GM23338 (cell line): ENCODE measurements at regions not wholly inside any gene's neighbourhood (a gene's known extent, or its start where the extent isn't known, plus 50 kb on each side); places are given as distances from the start of the nearest gene placed in this dataset.

Experiments used
- ATAC-seq: fragments of 200-7000 bp; cut with Tn5 transposase; 3 replicates; pipeline ENCODE4 v1.9.1; 2020
- DNase-seq: peaks from one replicate; pipeline ENCODE4 v3.0.0-alpha.2; 2015; ENCODE audit warnings: low spot score
- H2AFZ ChIP-seq: fragments of 200-600 bp; sonication (generic); 2 replicates; pipeline ENCODE4 v1.8.0; 2016; ENCODE audit warnings: antibody characterized with exemption, mild to moderate bottlenecking, moderate library complexity
- H3F3A ChIP-seq: fragments of 200-600 bp; sonication (generic); replicated peaks from 2 replicates; pipeline ENCODE4 v1.8.0; 2017; ENCODE audit warnings: antibody characterized with exemption, mixed run types, low read depth
- H3K27ac ChIP-seq: fragments of 200-600 bp; sonication (generic); 2 replicates; pipeline ENCODE4 v1.6.1; 2016; ENCODE audit warnings: low read depth
- H3K27me3 ChIP-seq: fragments of 200-600 bp; sonication (generic); 2 replicates; pipeline ENCODE4 v1.8.0; 2016; ENCODE audit warnings: mild to moderate bottlenecking, mixed run types, moderate library complexity; ENCODE audit not compliant: insufficient read depth
- H3K36me3 ChIP-seq: fragments of 200-600 bp; sonication (generic); 2 replicates; pipeline ENCODE4 v1.8.0; 2016; ENCODE audit warnings: mild to moderate bottlenecking; ENCODE audit not compliant: insufficient read depth
- H3K4me1 ChIP-seq: fragments of 200-600 bp; sonication (generic); 2 replicates; pipeline ENCODE4 v1.8.0; 2016; ENCODE audit warnings: mild to moderate bottlenecking, moderate library complexity; ENCODE audit not compliant: insufficient read depth
- H3K4me2 ChIP-seq: fragments of 200-600 bp; sonication (generic); 2 replicates; pipeline ENCODE4 v1.7.1; 2017; ENCODE audit warnings: mixed run types
- H3K4me3 ChIP-seq: fragments of 200-600 bp; sonication (generic); 2 replicates; pipeline ENCODE4 v1.6.1; 2016; ENCODE audit warnings: mixed run types
- H3K79me2 ChIP-seq: fragments of 200-600 bp; sonication (generic); replicated peaks from 2 replicates; pipeline ENCODE4 v1.8.0; 2017; ENCODE audit warnings: mild to moderate bottlenecking; ENCODE audit not compliant: insufficient read depth
- H3K9me2 ChIP-seq: fragments of 200-600 bp; sonication (generic); 2 replicates; pipeline ENCODE4 v1.8.0; 2017; ENCODE audit not compliant: insufficient read depth
- H4K20me1 ChIP-seq: fragments of 200-600 bp; sonication (generic); replicated peaks from 2 replicates; pipeline ENCODE4 v1.8.0; 2017; ENCODE audit warnings: mild to moderate bottlenecking; ENCODE audit not compliant: insufficient read depth
- H3K27ac Mint-ChIP-seq: 2 replicates; pipeline ENCODE4 v1.8.0; 2020; ENCODE audit warnings: inconsistent platforms, mild to moderate bottlenecking, moderate library complexity, mixed read lengths
- H3K27me3 Mint-ChIP-seq: 3 replicates; pipeline ENCODE4 v1.8.0; 2022; ENCODE audit warnings: low read depth, mild to moderate bottlenecking, moderate library complexity, mixed read lengths, inconsistent platforms; ENCODE audit not compliant: insufficient read depth, poor library complexity
- H3K36me3 Mint-ChIP-seq: 3 replicates; pipeline ENCODE4 v1.8.0; 2021; ENCODE audit warnings: low read depth, mild to moderate bottlenecking, inconsistent platforms, moderate library complexity, mixed read lengths
- H3K4me1 Mint-ChIP-seq: 3 replicates; pipeline ENCODE4 v1.8.0; 2020; ENCODE audit warnings: mild to moderate bottlenecking, inconsistent platforms, mixed read lengths
- H3K4me3 Mint-ChIP-seq: 3 replicates; pipeline ENCODE4 v1.8.0; 2021; ENCODE audit warnings: moderate library complexity, mild to moderate bottlenecking, inconsistent platforms, mixed read lengths
- H3K9me3 Mint-ChIP-seq: 3 replicates; pipeline ENCODE4 v1.8.0; 2020; ENCODE audit warnings: moderate library complexity, mild to moderate bottlenecking, inconsistent platforms, mixed read lengths
- EZH2 ChIP-seq: fragments of 200-600 bp; sonication (generic); IDR thresholded peaks from one replicate; pipeline ENCODE4 v1.8.0; 2017; ENCODE audit warnings: antibody characterized with exemption, mild to moderate bottlenecking, low read depth; ENCODE audit not compliant: unreplicated experiment
- JUNB ChIP-seq: IDR thresholded peaks from one replicate; pipeline ENCODE4 v1.6.1; 2016; ENCODE audit warnings: antibody characterized with exemption; ENCODE audit not compliant: unreplicated experiment
- NANOG ChIP-seq: IDR thresholded peaks from 2 replicates; pipeline ENCODE4 v1.6.1; 2016; ENCODE audit warnings: antibody characterized with exemption, borderline replicate concordance
- POLR2AphosphoS5 ChIP-seq: IDR thresholded peaks from 2 replicates; pipeline ENCODE4 v1.6.1; 2016; ENCODE audit warnings: antibody characterized with exemption, low read depth
- STAT1 ChIP-seq: IDR thresholded peaks from one replicate; pipeline ENCODE4 v1.6.1; 2016; ENCODE audit warnings: antibody characterized with exemption; ENCODE audit not compliant: unreplicated experiment
- ZNF114 ChIP-seq: fragments of 250-450 bp; sonication (Bioruptor Pico); IDR thresholded peaks from 2 replicates; pipeline ENCODE4 v1.5.0; 2020; ENCODE audit warnings: mild to moderate bottlenecking, moderate library complexity
- ZNF331 ChIP-seq: fragments of 250-450 bp; sonication (Bioruptor Pico); IDR thresholded peaks from 2 replicates; pipeline ENCODE4 v1.5.0; 2020; ENCODE audit warnings: low read depth, mild to moderate bottlenecking, moderate library complexity
- TF ChIP-seq, protein P1 (sequence below): fragments of 250-450 bp; sonication (Bioruptor Pico); IDR thresholded peaks from 2 replicates; pipeline ENCODE4 v1.5.0; 2020; ENCODE audit warnings: mild to moderate bottlenecking, moderate library complexity
- TF ChIP-seq, protein P2 (sequence below): IDR thresholded peaks from 2 replicates; pipeline ENCODE4 v1.6.1; 2016; ENCODE audit warnings: antibody characterized with exemption
- TF ChIP-seq, protein P3 (sequence below): IDR thresholded peaks from one replicate; pipeline ENCODE4 v1.6.1; 2018; ENCODE audit warnings: antibody characterized with exemption; ENCODE audit not compliant: unreplicated experiment

DNA sequence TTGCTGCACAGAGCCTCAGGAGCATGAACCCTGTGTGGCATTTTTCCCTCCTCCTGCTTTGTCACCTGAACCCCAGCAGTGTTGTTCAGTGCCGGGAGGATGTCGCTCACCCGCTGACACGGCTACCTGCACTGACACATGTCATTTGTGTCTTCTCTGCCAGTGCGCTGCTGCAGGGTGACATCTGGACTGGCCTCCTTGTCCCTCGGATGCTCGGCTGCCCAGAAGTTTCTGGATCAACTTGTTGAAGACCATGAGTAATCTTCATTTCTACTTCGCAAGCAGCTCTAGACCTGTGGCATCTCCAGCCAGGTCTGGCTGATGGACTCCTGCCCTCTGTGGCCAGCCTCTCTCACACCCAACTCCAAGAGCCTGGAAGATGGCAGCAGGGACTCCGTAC is 311.1 kb upstream of the C2CD4B start:
- no peaks in the 10 kb centered on the region; the same call in 1 of the 2 replicates for H4K20me1 ChIP-seq
- H3K79me2 ChIP-seq: peaks cover 6% of the 10 kb centered on the region
- H3K9me3 Mint-ChIP-seq: no peaks in the 10 kb centered on the region
- no peaks in the 10 kb centered on the region for H3K27me3 ChIP-seq
- no peaks in the 10 kb centered on the region for H3K36me3 ChIP-seq
- no peak overlapping the region for H3K4me3 Mint-ChIP-seq
- H3K4me2 ChIP-seq: no peak overlapping the region
- no peaks in the 10 kb centered on the region for H3F3A ChIP-seq
- H3K4me1 ChIP-seq: peaks cover 24% of the 10 kb centered on the region
- peaks cover 44% of the 10 kb centered on the region for H3K4me1 Mint-ChIP-seq
- H3K36me3 Mint-ChIP-seq: no peaks in the 10 kb centered on the region
- H3K9me2 ChIP-seq: no peaks in the 10 kb centered on the region
- no peak for TF ChIP-seq ZNF331
- no peak for TF ChIP-seq NANOG
- no peak for TF ChIP-seq JUNB
- TF ChIP-seq, protein P1, sequence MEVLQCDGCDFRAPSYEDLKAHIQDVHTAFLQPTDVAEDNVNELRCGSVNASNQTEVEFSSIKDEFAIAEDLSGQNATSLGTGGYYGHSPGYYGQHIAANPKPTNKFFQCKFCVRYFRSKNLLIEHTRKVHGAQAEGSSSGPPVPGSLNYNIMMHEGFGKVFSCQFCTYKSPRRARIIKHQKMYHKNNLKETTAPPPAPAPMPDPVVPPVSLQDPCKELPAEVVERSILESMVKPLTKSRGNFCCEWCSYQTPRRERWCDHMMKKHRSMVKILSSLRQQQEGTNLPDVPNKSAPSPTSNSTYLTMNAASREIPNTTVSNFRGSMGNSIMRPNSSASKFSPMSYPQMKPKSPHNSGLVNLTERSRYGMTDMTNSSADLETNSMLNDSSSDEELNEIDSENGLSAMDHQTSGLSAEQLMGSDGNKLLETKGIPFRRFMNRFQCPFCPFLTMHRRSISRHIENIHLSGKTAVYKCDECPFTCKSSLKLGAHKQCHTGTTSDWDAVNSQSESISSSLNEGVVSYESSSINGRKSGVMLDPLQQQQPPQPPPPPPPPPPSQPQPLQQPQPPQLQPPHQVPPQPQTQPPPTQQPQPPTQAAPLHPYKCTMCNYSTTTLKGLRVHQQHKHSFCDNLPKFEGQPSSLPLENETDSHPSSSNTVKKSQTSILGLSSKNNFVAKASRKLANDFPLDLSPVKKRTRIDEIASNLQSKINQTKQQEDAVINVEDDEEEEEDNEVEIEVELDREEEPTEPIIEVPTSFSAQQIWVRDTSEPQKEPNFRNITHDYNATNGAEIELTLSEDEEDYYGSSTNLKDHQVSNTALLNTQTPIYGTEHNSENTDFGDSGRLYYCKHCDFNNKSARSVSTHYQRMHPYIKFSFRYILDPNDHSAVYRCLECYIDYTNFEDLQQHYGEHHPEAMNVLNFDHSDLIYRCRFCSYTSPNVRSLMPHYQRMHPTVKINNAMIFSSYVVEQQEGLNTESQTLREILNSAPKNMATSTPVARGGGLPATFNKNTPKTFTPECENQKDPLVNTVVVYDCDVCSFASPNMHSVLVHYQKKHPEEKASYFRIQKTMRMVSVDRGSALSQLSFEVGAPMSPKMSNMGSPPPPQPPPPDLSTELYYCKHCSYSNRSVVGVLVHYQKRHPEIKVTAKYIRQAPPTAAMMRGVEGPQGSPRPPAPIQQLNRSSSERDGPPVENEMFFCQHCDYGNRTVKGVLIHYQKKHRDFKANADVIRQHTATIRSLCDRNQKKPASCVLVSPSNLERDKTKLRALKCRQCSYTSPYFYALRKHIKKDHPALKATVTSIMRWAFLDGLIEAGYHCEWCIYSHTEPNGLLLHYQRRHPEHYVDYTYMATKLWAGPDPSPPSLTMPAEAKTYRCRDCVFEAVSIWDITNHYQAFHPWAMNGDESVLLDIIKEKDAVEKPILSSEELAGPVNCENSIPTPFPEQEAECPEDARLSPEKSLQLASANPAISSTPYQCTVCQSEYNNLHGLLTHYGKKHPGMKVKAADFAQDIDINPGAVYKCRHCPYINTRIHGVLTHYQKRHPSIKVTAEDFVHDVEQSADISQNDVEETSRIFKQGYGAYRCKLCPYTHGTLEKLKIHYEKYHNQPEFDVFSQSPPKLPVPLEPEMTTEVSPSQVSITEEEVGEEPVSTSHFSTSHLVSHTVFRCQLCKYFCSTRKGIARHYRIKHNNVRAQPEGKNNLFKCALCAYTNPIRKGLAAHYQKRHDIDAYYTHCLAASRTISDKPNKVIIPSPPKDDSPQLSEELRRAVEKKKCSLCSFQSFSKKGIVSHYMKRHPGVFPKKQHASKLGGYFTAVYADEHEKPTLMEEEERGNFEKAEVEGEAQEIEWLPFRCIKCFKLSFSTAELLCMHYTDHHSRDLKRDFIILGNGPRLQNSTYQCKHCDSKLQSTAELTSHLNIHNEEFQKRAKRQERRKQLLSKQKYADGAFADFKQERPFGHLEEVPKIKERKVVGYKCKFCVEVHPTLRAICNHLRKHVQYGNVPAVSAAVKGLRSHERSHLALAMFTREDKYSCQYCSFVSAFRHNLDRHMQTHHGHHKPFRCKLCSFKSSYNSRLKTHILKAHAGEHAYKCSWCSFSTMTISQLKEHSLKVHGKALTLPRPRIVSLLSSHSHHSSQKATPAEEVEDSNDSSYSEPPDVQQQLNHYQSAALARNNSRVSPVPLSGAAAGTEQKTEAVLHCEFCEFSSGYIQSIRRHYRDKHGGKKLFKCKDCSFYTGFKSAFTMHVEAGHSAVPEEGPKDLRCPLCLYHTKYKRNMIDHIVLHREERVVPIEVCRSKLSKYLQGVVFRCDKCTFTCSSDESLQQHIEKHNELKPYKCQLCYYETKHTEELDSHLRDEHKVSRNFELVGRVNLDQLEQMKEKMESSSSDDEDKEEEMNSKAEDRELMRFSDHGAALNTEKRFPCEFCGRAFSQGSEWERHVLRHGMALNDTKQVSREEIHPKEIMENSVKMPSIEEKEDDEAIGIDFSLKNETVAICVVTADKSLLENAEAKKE (CRISPR knock-in tag): no peak
- TF ChIP-seq, protein P2, sequence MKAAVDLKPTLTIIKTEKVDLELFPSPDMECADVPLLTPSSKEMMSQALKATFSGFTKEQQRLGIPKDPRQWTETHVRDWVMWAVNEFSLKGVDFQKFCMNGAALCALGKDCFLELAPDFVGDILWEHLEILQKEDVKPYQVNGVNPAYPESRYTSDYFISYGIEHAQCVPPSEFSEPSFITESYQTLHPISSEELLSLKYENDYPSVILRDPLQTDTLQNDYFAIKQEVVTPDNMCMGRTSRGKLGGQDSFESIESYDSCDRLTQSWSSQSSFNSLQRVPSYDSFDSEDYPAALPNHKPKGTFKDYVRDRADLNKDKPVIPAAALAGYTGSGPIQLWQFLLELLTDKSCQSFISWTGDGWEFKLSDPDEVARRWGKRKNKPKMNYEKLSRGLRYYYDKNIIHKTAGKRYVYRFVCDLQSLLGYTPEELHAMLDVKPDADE: no peak
- TF ChIP-seq STAT1: no peak
- TF ChIP-seq POLR2AphosphoS5: no peak
- TF ChIP-seq, protein P3, sequence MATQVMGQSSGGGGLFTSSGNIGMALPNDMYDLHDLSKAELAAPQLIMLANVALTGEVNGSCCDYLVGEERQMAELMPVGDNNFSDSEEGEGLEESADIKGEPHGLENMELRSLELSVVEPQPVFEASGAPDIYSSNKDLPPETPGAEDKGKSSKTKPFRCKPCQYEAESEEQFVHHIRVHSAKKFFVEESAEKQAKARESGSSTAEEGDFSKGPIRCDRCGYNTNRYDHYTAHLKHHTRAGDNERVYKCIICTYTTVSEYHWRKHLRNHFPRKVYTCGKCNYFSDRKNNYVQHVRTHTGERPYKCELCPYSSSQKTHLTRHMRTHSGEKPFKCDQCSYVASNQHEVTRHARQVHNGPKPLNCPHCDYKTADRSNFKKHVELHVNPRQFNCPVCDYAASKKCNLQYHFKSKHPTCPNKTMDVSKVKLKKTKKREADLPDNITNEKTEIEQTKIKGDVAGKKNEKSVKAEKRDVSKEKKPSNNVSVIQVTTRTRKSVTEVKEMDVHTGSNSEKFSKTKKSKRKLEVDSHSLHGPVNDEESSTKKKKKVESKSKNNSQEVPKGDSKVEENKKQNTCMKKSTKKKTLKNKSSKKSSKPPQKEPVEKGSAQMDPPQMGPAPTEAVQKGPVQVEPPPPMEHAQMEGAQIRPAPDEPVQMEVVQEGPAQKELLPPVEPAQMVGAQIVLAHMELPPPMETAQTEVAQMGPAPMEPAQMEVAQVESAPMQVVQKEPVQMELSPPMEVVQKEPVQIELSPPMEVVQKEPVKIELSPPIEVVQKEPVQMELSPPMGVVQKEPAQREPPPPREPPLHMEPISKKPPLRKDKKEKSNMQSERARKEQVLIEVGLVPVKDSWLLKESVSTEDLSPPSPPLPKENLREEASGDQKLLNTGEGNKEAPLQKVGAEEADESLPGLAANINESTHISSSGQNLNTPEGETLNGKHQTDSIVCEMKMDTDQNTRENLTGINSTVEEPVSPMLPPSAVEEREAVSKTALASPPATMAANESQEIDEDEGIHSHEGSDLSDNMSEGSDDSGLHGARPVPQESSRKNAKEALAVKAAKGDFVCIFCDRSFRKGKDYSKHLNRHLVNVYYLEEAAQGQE: no peak
- TF ChIP-seq ZNF114: no peak
- TF ChIP-seq EZH2: no peak
- H3K27ac Mint-ChIP-seq: no peak overlapping the region
- H3K27ac ChIP-seq: no peak overlapping the region
- DNase-seq: no peak
- ATAC-seq: no peak
- H3K4me3 ChIP-seq: no peak overlapping the region
- no peak overlapping the region for H2AFZ ChIP-seq
- no peaks in the 10 kb centered on the region for H3K27me3 Mint-ChIP-seq
